Fibroblast of skin of back (primary cell): ENCODE measurements at regions not wholly inside any gene's neighbourhood (a gene's known extent, or its start where the extent isn't known, plus 50 kb on each side); places are given as distances from the start of the nearest gene placed in this dataset.
"Not testable (repeated sequence)": the region's sequence is repeated elsewhere in the genome, so short reads cannot be mapped to it uniquely, and the experiment has no call there.

Source experiments
- DNase-seq: peaks from one replicate; pipeline ENCODE4 v3.0.0-alpha.2; 2013

- DNase-seq = no peak
Measured at GRCh38 chr12:59134750-59135149, 214.4 kb upstream of the LRIG3 start.

- no peak for DNase-seq
Measured at GRCh38 chr12:59131462-59131861, 211.2 kb upstream of the LRIG3 start.

GRCh38 chr12:59122784-59123183, 202.5 kb upstream of the LRIG3 start:
- DNase-seq = peak; percentile 48

GRCh38 chr12:59121451-59121850, 201.1 kb upstream of the LRIG3 start:
- no peak for DNase-seq

- DNase-seq = no peak
Measured at GRCh38 chr12:59119676-59120075, 199.4 kb upstream of the LRIG3 start.

- no peak for DNase-seq
Measured at GRCh38 chr12:59118356-59118755, 198.1 kb upstream of the LRIG3 start.

- DNase-seq = no peak
Measured at GRCh38 chr12:59115995-59116394, 195.7 kb upstream of the LRIG3 start.

- DNase-seq = peak; percentile 75
Measured at GRCh38 chr12:59115526-59115925, 195.2 kb upstream of the LRIG3 start.

- peak; percentile 78 for DNase-seq
Measured at GRCh38 chr12:59113831-59114615, 193.7 kb upstream of the LRIG3 start.

GRCh38 chr12:59111851-59112250, 191.5 kb upstream of the LRIG3 start:
- no peak for DNase-seq

GRCh38 chr12:59108516-59108915, 188.2 kb upstream of the LRIG3 start:
- not testable (repeated sequence) for DNase-seq

- DNase-seq = no peak
Measured at GRCh38 chr12:59100585-59100984, 180.3 kb upstream of the LRIG3 start.

- no peak for DNase-seq
Measured at GRCh38 chr12:59097876-59098275, 177.6 kb upstream of the LRIG3 start.

- DNase-seq = no peak
Measured at GRCh38 chr12:59096246-59096645, 175.9 kb upstream of the LRIG3 start.

- peak; percentile 85 for DNase-seq
Measured at GRCh38 chr12:59093073-59093772, 172.9 kb upstream of the LRIG3 start.

GRCh38 chr12:59088673-59089072, 168.4 kb upstream of the LRIG3 start:
- no peak for DNase-seq

GRCh38 chr12:59087691-59088090, 167.4 kb upstream of the LRIG3 start:
- no peak for DNase-seq

- DNase-seq = peak; percentile 32
Measured at GRCh38 chr12:59087077-59087673, 166.9 kb upstream of the LRIG3 start.

- no peak for DNase-seq
Measured at GRCh38 chr12:59086126-59086525, 165.8 kb upstream of the LRIG3 start.

- no peak for DNase-seq
Measured at GRCh38 chr12:59085690-59086089, 165.4 kb upstream of the LRIG3 start.

GRCh38 chr12:59084511-59085375, 164.4 kb upstream of the LRIG3 start:
- peak; percentile 77 for DNase-seq

GRCh38 chr12:59082952-59083351, 162.6 kb upstream of the LRIG3 start:
- no peak for DNase-seq

GRCh38 chr12:59080101-59080500, 159.8 kb upstream of the LRIG3 start:
- no peak for DNase-seq
